BE2C (cell line): ENCODE measurements at regions not wholly inside any gene's neighbourhood (a gene's known extent, or its start where the extent isn't known, plus 50 kb on each side); places are given as distances from the start of the nearest gene placed in this dataset.

Source experiments
- DNase-seq: peaks from one replicate; pipeline ENCODE4 v3.0.0-alpha.2; 2020
- H3K27me3 ChIP-seq: fragments of 250-450 bp; sonication (Bioruptor Pico); 2 replicates; pipeline ENCODE4 v1.5.1; 2020; ENCODE audit warnings: mild to moderate bottlenecking
- H3K36me3 ChIP-seq: fragments of 250-450 bp; sonication (Bioruptor Pico); 2 replicates; pipeline ENCODE4 v1.5.1; 2020; ENCODE audit warnings: mild to moderate bottlenecking
- H3K4me1 ChIP-seq: fragments of 250-450 bp; sonication (Bioruptor Pico); 2 replicates; pipeline ENCODE4 v1.5.1; 2020
- H3K4me3 ChIP-seq: 2 replicates; pipeline ENCODE4 v1.5.1; 2011; ENCODE audit warnings: low read depth, low read length
- H3K9me3 ChIP-seq: fragments of 250-450 bp; sonication (Bioruptor Pico); 2 replicates; pipeline ENCODE4 v1.5.1; 2020
- TF ChIP-seq, protein P1 (sequence below): IDR thresholded peaks from 2 replicates; pipeline ENCODE4 v1.5.1; 2012; ENCODE audit warnings: mild to moderate bottlenecking, low read depth, low read length

DNA sequence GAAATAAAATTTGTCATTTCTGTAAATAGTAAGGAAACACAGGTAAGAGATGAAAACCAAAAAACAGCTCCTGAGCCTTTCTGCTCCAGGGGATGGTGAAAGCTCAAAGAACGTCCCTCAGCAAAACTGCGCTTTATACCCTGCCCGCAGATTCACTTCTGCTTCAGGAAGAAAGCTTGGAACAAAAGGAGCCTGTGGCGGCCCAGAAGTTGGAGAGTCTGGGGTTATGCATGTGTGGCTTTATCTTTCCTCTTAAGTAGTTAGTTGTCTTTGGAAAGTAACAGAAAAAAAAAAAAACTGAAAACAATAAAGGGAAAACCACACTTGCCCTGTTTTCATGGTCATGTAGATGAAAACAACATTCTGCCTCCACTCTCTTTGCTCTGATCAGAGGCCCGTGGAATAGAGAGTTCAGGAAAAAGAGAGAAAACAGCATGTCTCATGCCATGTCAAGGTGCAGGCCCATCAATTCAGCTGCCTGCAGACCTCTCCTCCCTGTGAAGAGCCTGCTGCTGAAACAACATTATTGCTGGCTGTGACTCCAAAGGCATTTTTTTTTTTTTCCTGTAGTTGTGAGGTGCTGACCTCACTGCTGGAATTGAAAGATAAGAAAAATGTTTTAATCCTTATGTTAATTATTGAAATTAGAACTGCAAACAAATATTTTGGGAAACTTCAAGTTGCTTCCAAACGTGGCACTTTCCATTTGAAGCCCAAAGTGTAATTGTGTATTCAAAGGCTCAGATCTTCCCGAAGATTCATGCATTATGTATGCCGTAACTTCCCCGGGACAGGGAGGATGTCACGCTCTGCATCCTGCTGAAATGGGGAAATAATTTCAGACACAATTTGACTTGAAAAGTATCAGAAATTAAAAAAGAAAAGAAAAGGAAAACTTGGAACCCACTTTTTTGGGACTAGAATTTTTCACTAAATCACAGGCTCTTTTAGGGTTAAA is 108.4 kb upstream of the ZNF385D start:
- H3K36me3 ChIP-seq = no peaks in the 10 kb centered on the region
- TF ChIP-seq, protein P1, sequence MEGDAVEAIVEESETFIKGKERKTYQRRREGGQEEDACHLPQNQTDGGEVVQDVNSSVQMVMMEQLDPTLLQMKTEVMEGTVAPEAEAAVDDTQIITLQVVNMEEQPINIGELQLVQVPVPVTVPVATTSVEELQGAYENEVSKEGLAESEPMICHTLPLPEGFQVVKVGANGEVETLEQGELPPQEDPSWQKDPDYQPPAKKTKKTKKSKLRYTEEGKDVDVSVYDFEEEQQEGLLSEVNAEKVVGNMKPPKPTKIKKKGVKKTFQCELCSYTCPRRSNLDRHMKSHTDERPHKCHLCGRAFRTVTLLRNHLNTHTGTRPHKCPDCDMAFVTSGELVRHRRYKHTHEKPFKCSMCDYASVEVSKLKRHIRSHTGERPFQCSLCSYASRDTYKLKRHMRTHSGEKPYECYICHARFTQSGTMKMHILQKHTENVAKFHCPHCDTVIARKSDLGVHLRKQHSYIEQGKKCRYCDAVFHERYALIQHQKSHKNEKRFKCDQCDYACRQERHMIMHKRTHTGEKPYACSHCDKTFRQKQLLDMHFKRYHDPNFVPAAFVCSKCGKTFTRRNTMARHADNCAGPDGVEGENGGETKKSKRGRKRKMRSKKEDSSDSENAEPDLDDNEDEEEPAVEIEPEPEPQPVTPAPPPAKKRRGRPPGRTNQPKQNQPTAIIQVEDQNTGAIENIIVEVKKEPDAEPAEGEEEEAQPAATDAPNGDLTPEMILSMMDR = no peak
- H3K4me3 ChIP-seq = no peak overlapping the region
- no peak for DNase-seq
- H3K9me3 ChIP-seq = no peaks in the 10 kb centered on the region
- H3K27me3 ChIP-seq = no peaks in the 10 kb centered on the region
- no peaks in the 10 kb centered on the region for H3K4me1 ChIP-seq

DNA sequence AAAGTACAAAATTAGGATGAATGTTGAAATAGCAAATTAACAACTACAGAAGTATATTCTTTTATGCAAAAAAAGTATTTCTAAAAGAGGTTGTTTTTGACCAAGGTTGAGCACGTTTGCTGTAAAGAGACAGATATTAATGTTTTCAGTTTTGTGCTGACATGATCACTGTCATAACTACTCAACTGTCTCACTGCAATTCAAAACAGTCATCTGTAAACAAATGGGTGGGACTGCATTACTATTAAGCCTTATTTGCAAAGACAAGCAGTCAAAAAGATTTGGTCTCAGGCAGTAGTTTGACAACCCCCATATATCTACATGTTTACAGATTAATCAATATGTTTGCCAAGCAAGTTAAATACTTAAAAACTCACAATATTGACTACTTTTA is 109.1 kb upstream of the ZNF385D start:
- H3K9me3 ChIP-seq = no peaks in the 10 kb centered on the region
- H3K4me3 ChIP-seq = no peak overlapping the region
- H3K36me3 ChIP-seq = no peaks in the 10 kb centered on the region
- no peaks in the 10 kb centered on the region for H3K4me1 ChIP-seq
- TF ChIP-seq, protein P1 = no peak
- no peaks in the 10 kb centered on the region for H3K27me3 ChIP-seq
- no peak for DNase-seq

- Histone ChIP-seq H3K9me3 (no peaks in the 10 kb centered on the region), H3K27me3 (no peaks in the 10 kb centered on the region), H3K4me1 (no peaks in the 10 kb centered on the region), H3K4me3 (no peak overlapping the region), H3K36me3 (no peaks in the 10 kb centered on the region)
- TF ChIP-seq, protein P1 = no peak
- no peak for DNase-seq
These were observed 109.6 kb upstream of the ZNF385D start for GRCh38 chr3:21860657-21861056.

- DNase-seq = no peak
- no peaks in the 10 kb centered on the region for H3K4me1 ChIP-seq
- H3K9me3 ChIP-seq = no peaks in the 10 kb centered on the region
- TF ChIP-seq, protein P1 = no peak
- no peak overlapping the region for H3K4me3 ChIP-seq
- no peaks in the 10 kb centered on the region for H3K36me3 ChIP-seq
- no peaks in the 10 kb centered on the region for H3K27me3 ChIP-seq
These were observed 125.8 kb upstream of the ZNF385D start for GRCh38 chr3:21876782-21877181.

DNA sequence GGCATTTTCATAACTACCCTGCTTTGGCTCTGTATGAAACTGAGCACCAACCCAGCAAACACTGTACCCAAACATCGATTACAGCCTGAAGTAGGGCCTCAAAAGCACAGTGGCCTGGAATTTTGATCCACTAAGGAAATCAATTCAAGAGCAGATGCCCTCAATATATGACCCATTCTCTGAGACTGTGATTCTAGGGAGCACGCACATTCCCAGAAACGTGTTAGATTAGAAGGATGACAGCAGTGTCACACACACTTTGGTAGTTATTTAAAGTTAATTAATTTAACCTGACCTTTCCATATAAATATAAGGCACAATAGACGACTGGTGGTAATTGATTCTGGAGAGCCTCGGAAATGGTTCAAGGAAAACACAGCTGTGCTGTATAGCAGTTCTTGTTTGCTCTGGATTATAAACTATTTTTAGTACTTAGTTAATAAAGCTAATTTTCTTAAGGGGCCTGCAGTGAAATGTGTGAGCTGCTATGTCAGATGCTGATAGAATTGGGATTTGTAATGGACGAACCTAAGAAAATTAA is 126.3 kb upstream of the ZNF385D start:
- TF ChIP-seq, protein P1 = no peak
- DNase-seq = no peak
- Histone ChIP-seq H3K27me3 (no peaks in the 10 kb centered on the region), H3K4me1 (no peaks in the 10 kb centered on the region), H3K4me3 (no peak overlapping the region), H3K36me3 (no peaks in the 10 kb centered on the region), H3K9me3 (no peaks in the 10 kb centered on the region)
